ENCODE measurements at regions not wholly inside any gene's neighbourhood (a gene's known extent, or its start where the extent isn't known, plus 50 kb on each side); places are given as distances from the start of the nearest gene placed in this dataset.

DNA sequence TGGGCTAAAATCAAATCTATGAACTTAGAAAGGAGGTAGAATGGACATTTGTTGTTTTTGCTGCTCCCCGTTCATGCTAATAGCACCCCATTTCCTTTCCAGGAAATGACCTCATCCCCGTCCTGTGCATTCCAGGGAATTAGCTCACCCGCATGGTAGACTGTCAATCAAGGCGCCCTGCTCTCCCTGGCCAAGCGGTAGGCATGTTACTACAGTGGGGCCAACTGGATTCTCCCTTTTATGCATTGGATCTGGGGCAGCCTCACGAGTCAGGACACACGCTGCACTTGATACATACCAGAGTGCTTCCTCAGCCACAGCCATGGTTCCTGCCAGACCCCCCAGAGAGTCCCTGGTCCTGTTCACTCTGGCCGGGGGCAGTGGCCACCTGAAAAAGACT lies 111.0 kb upstream of the PTCH1 start:
- TF ChIP-seq NFE2L2 (IDR thresholded peaks at IDR 0.05; ENCODE audit: low read depth, low read length) (no peak), POLR2A (IDR thresholded peaks at IDR 0.05; ENCODE audit: low read depth, low read length) (no peak), BHLHE40 (IDR thresholded peaks at IDR 0.05; ENCODE audit: low read depth, low read length) (no peak), MAZ (IDR thresholded peaks at IDR 0.05; ENCODE audit: borderline replicate concordance, low read depth, low read length) (no peak)
- TF ChIP-seq, protein P1, sequence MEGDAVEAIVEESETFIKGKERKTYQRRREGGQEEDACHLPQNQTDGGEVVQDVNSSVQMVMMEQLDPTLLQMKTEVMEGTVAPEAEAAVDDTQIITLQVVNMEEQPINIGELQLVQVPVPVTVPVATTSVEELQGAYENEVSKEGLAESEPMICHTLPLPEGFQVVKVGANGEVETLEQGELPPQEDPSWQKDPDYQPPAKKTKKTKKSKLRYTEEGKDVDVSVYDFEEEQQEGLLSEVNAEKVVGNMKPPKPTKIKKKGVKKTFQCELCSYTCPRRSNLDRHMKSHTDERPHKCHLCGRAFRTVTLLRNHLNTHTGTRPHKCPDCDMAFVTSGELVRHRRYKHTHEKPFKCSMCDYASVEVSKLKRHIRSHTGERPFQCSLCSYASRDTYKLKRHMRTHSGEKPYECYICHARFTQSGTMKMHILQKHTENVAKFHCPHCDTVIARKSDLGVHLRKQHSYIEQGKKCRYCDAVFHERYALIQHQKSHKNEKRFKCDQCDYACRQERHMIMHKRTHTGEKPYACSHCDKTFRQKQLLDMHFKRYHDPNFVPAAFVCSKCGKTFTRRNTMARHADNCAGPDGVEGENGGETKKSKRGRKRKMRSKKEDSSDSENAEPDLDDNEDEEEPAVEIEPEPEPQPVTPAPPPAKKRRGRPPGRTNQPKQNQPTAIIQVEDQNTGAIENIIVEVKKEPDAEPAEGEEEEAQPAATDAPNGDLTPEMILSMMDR (conservative IDR thresholded peaks at IDR 0.05; ENCODE audit: low read depth, low read length), result no peak
- TF ChIP-seq, protein P2, sequence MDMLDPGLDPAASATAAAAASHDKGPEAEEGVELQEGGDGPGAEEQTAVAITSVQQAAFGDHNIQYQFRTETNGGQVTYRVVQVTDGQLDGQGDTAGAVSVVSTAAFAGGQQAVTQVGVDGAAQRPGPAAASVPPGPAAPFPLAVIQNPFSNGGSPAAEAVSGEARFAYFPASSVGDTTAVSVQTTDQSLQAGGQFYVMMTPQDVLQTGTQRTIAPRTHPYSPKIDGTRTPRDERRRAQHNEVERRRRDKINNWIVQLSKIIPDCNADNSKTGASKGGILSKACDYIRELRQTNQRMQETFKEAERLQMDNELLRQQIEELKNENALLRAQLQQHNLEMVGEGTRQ (IDR thresholded peaks at IDR 0.05; ENCODE audit: low read depth, low read length), result no peak
